ENCODE measurements at regions not wholly inside any gene's neighbourhood (a gene's known extent, or its start where the extent isn't known, plus 50 kb on each side); places are given as distances from the start of the nearest gene placed in this dataset.

DNA sequence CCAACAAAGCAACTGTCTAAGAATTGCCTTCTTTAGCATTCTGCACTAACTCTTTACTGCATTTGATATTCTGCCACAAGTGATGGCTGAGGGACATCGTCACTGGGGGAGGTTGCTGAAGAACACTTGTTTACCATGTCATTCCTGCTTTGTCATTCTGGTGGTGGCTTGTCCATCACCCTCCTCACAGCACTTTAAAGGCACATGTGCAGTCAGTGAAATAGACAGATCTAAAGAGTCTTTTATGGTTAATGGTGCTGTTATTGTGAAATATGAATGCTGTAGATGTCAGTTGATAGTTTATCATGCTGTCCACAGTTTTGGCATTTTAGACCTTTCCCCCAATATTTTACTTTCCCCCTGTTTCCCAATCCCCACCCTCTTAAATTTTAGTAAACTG lies 120.9 kb upstream of the TSC22D1 start:
- TF ChIP-seq, protein P1, sequence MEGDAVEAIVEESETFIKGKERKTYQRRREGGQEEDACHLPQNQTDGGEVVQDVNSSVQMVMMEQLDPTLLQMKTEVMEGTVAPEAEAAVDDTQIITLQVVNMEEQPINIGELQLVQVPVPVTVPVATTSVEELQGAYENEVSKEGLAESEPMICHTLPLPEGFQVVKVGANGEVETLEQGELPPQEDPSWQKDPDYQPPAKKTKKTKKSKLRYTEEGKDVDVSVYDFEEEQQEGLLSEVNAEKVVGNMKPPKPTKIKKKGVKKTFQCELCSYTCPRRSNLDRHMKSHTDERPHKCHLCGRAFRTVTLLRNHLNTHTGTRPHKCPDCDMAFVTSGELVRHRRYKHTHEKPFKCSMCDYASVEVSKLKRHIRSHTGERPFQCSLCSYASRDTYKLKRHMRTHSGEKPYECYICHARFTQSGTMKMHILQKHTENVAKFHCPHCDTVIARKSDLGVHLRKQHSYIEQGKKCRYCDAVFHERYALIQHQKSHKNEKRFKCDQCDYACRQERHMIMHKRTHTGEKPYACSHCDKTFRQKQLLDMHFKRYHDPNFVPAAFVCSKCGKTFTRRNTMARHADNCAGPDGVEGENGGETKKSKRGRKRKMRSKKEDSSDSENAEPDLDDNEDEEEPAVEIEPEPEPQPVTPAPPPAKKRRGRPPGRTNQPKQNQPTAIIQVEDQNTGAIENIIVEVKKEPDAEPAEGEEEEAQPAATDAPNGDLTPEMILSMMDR (IDR thresholded peaks at IDR 0.05), result no peak
- no peak for TF ChIP-seq POLR2A (IDR thresholded peaks at IDR 0.05)
